Brain pericyte (primary cell): ENCODE measurements at regions not wholly inside any gene's neighbourhood (a gene's known extent, or its start where the extent isn't known, plus 50 kb on each side); places are given as distances from the start of the nearest gene placed in this dataset.
A peak's percentile ranks its signal among the peaks of the same experiment; 100 is the strongest.
"Not testable (repeated sequence)": the region's sequence is repeated elsewhere in the genome, so short reads cannot be mapped to it uniquely, and the experiment has no call there.

ENCODE experiments used
- DNase-seq: peaks from one replicate; pipeline ENCODE4 v3.0.0-alpha.2; 2012; ENCODE audit warnings: low read depth, low spot score

DNA sequence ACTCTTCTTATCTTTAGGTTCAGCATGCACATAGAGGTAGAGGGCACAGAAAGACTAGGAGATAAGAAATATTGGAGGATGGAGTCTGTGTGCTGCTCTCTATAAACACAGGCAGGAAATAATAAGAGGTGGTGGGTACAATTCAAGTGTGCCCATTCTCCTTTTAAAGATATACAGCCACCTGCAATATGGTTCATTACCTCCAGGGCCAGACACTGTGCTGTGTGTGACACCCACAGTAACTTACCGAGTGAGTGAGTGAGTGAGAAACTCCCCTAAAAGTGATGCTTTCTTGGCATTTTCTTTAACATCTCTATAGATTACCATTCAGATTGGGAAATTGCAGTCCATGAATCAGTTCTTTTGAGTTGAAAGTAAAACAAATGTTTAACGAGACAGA lies 311.8 kb upstream of the KCNN2 start:
- DNase-seq = no peak

DNA sequence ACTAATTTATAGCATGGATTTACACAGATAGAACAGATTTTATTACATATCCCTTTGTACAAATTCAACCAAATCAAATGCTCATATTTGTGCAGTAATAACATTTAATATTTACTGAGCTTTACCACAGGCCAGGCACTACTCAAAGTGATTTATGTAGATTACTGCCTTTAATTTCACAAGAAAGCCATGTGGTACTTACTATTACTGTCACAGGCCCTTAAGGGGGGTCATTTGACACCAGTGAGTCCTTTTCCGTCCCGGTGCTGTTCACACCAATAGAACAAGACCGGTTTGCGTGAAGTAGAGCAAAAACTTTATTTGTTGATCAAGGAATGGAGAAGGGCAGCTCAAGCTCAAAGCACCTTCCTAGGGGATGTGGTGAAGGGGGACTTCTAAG lies 308.5 kb upstream of the KCNN2 start:
- no peak for DNase-seq

DNA sequence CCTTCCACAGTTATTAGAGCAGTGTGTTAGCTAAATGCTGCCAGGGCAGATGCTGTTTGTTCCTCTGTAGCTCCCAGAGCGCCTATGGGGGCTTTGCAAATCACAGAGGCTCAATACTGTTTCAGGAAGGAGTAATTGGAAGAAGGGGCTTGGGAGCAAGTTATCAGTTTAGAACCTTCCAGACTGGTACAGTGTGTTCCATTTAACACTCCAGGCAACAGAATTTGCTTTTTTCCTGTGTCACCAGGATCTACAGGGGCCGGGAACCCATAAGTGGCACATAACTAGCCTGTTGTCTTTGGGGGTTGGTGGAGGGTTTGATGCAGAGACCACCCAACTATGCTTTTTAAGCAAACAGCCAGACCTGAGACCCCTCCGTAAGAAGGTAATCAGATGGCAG lies 307.3 kb upstream of the KCNN2 start:
- DNase-seq = no peak

DNA sequence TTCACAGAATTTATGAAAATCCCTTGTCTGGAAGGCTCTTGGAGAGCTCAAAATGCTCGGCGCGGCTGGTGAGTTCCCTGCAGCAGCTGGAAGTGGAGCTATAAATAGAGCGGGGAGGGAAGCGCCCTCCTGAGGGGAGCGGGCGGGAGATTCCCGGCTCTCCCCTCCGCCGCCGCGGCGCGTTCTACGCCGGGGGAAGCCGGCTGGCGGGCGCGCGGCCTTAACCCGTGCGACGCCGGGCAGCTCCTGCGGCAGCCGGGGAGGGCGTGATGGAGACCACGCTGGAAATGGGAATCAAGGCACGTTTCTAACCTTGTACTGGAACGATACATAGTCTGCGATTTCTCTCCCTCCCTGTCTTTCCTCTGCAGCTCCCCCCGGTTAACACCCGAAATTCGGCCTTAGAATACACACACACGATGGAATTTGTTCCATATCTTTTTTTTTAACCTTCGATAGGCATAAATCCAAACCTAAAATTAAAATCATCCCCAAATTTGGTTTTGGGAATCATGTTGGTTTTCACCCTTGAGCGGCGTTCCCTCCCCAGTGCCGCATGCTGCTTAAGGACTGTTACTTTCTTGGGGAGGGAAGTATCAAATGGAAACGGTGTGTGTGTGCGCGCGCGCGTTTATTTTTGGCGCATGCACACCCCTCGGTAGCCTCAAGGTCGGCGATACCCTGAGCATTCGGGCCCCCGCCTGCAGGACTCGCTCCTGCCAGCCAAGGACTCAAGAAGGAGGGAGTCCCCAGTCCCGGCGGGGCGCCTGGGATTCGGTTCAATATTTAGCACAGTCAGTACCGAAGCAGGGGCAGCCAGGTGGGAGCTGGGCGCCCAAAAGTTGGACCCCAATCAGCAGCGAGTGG lies 306.3 kb upstream of the KCNN2 start:
- peak; percentile 18 for DNase-seq

DNA sequence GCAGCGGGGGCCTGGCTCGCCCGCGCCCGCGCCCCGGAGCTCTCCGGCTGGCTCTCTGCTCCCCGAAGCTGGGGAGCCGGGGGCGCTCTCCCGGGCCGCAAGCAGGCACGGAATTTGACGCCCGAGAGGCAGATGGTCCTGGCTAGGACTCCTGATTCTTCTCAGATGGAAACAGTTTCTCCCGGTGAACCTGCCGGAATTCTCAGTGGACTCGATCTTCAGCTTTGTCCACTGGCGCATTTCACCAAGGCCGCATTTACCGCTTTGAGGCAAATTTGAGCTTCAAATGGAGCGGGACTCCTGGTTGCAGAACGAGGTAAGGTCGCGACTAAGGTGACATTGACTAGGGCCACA lies 305.7 kb upstream of the KCNN2 start:
- DNase-seq = no peak

DNA sequence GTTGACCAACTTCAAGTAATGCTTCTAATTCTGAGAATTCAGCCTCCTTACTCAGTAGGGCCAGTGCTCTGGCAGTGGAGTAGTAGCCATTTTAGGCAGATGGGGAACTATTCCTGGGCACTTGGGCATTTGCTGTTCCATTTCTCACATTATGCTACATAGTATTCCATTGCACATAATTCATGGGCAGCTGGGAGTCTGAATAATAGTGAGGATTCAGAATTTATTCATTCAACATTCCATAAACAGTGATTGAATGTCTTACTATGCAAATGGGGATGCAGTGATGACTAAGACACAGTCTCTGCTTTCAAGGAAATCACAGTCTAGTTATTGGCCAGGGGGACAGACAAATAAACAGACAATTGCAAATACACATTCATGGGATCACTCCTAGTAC lies 301.0 kb upstream of the KCNN2 start:
- no peak for DNase-seq

DNA sequence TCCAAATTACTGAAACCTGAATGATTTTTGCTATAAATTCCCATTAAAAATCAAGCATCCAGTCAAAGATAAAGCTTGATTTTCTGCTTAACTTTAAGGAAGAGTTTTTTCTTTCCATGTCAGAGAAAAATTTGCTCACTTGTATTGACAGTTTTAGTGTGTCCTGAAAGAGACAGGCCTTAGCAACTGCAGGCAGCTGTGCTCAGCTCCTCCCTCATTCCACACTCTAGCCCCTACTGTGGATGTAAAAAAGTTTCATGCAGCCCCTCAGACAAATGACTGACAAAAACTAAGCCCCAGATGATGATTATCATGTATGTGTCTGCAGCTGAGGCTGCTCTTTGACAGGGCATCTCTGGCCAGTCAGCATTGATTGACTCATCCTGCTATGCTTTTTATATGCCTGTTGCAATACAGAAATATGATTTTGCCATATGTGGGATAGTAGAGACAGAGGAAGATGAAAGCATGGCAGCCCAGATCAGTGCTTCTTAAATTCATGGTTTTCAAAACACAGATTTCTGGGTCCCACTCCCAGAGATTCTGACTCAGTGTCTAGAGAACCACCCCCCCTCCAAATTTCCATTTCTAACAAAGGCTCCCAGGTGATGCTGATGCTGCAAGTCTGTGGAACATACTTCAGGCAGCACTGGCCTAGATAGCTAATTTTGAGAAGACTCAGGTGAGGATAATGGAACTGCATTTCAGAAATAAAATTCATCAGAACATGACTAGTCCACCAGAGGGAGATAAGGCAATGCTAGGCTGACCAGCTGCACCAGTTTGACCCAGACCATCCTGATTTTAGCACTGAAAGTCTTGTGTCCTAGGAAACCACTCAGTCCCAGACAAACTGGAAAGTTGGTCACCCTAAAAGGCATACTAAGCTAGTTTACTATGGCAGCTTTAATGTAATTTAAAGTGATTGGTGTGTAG lies 298.7 kb upstream of the KCNN2 start:
- DNase-seq = no peak

DNA sequence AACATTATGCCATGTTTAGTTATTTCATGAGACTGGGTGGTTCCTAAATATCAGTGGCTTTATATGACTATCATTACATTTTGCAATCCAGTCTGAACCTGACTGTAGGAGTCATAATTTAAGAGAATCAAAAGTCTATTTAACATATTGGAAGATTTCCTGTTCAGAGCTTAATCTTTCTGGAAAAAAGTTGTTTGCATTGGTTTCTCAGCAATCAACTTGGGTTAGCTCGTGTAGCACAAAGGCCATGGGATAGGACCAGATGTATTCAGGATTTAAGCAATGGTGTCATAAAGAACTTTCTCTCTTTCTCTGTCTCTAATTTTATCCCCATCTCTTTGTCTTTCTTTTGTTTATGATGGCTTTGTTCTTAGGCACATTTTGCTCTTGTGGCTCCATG lies 296.0 kb upstream of the KCNN2 start:
- no peak for DNase-seq

DNA sequence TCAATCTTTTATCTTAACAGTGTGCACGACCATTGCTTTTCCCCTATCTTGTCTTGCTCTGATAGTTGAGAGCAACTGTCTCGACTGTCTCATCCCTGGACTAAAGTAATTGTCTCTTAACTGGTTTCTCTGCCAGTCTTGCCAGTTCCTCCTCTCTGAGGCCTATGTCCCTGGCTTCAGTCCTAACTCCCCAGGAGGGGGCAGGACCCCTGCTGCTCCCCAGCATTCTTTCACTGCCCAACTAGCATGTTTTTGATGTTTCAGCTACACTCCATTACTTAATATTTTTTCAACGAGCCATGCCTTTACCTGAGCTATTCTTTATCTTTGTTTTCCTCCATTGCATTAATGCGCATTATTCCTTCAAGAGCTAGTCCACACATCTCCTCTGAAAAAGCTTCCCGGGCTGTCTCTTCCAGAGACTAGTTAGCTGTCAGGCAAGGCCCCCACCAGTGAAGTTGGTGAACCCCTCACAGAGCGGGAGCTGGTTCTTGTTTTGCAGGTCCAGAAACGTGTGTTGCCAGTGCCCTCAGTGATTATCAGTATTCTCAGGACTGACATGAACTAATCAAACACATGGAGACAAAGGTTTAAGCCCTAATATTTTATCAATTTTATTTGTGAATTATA lies 291.7 kb upstream of the KCNN2 start:
- no peak for DNase-seq

DNA sequence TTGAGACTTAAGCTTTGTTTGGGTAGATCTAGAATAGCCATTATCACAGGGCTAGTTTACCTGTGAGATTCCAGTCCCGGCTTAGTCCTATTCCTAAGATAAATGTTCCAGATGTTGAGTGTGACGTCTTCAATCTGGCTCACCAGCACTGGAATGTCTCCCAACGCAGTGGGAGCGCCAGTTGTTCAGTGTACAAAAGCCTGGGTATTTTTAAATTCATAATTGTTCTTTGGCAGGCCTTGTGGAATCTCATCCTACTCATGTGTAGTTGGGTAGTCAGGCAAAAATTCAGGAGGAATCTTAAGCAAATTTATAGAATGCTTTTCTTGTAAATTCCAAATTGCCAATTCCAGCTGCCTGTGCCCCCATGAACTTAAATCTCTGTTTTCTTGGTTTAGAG lies 272.6 kb upstream of the KCNN2 start:
- DNase-seq = no peak

DNA sequence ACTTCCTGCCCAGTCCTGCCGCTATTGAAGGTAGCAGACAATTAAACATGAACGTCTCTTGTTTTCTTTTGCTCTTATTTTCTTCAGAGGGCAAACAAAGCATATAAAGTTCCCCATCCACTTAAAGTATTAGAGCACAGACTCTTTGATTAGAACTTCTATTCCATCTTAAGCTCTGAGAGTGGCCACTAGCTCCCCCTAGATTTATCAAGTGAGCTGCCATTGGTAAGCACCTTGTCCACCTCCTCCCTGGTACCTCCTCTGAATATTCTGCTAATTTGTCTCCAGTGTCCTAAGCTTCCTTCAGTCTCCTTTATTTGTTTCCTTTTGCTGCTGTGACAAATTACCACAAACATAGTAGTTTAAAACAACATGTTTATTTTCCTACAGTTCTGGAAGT lies 264.3 kb upstream of the KCNN2 start:
- DNase-seq = no peak

DNA sequence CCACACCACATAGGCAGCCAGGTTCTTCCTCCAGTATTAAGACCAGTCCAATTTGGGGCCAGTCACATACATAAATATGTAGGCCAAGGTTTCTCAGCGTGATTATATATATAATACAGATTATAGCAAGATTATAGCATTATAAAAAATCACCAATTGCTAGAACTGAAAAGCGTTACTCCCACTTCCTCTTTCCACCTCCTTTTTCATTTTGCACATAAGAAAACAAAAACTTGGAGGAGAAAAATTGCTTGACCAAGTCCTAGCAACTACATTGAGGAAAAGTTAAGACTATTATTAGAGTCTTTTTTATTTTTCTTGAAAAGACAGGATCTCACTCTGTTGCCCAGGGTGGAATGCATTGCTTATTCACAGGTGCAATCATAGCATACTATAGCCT lies 262.7 kb upstream of the KCNN2 start:
- no peak for DNase-seq

DNA sequence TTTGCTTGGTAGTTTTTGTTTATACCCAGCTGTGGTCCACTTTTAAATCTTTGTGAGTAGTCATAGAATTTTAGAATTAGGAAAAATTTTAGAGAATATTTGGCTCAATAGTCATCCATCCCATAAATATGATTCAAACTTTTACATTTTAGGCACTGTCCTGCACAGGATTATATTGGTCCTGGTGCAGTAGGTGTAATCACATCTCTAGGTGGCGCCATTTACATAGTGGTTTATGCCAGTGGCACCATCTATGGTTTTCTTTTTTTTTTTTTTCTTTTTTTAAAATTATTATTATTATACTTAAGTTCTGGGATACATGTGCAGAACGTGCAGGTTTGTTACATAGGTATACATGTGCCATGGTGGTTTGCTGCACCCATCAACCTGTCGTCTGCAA lies 260.7 kb upstream of the KCNN2 start:
- no peak for DNase-seq

DNA sequence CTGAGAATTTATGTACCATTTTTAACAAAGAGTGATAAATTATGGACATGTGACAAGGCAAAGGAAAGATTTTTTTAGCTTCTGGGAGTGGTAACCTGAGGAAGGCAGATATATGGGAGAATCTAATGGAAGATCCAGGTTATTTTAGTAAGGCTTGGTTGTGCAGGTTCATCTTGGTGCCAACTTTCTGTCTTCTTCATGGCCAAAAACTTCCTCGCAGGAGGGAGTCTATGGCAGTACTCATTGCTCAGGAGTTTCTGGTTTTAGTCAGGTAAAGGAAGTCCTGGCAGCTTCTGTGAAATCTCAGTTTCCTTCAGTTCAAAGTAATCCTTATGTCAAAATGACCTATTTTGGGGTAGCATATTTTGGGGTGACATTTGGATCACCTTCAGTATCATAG lies 248.3 kb upstream of the KCNN2 start:
- DNase-seq = no peak

DNA sequence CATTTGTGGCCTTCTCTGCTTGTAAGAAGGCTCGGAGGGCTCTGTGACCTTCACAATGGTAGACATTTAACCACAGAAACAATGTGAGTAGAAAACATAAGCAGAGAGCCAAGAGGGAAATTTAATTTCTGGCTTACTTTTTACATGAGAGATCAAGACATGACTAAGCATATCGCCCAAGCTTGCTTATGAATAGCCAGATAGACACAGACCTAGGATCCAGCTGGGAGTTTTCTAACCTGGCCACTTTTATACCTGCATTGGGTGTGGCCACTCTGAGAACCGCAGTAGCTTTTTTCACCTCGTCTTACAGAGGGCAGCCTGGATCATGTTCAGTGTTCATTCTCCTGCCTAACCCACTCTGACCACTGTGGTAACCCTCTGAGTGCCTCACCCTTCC lies 244.9 kb upstream of the KCNN2 start:
- DNase-seq = no peak

DNA sequence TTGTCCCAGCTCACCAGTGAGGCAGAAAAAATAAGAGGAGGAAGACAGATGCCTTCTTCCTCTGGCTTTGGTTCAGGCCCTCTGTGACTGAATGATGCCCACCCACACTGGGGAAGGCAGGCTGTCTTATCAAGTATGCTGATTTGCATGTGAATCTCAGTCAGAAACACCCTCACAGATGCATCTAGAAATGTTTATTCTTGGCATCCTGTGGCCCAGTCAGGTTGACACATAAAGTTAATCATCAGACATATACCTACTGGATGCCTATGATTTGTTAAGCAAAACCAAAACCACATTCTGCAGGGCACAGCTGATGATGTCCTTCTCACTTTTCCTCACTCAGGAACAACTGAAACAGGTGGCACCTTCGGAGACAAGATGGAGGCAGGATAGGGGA lies 243.4 kb upstream of the KCNN2 start:
- DNase-seq = no peak

DNA sequence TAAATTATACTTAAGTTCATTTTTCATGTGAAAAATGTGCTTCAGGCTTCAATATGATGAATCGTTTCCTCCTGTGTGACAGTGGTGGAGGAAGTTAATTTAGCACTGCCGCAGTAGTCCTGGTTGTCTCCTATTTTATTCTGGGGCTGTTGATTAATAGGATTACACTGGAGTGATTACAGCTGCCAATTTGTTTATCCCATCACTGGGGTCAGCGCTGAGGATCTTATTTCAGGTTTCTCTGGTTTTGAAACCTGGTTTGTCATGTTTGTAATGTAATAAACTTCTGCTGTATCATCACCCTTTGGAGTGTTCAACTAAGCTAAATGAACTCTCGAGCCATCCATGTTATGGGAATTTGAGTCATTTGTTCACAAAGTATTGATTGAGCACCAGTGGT lies 241.7 kb upstream of the KCNN2 start:
- DNase-seq = no peak

DNA sequence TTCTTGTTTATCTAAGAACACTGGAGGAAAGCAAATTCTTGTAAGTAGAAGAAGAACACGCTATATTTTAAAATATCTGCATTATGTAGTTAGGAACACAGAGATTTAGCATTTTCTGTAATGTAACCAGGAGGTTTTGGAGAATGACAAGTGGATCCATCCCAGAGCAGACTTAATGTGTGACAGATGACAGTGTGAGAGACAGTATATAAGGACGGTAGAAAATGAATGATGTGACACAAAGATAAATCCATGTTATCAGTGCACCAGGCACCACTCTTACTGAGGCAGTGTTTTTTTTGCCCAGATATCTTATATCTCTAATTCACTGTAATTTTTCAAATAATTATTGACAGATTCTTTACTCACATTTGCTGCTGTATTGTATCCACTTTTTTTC lies 239.0 kb upstream of the KCNN2 start:
- no peak for DNase-seq

DNA sequence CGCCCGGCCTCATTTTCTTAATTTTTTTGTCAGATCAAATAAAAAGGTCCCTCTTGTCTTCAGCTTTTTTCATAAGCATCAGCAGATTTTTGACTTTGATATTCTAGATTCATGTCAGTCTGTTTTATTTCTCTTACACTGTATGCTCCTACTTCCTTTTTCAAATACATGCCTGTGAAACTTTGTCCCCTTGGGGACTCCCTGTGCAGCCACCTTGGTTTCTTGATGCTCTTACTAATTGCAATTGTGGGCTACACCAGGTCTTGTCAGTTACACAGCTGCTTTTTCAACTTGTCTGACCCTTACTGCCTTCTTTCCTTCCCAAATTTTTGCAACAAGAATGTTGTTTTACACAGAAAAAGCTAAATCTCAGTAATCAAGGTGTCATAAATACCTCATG lies 238.2 kb upstream of the KCNN2 start:
- no peak for DNase-seq

DNA sequence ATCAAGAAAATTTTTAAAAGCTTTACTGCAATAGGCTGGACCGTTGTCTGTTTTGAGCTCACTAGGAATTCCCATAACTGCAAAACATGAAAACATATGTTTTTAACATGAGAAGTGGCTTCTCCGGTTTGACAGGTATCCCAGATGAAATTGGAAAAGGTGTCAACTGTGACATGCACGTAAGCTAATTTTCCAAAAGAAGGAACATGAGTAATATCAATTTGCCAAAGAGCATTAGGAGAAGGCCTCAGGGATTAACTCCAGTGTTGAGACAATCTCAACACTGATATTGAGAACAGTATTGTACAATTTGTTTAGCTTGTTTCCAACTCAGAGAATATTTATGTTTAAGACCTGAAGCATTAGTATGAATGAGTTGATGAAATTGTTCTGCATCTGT lies 215.5 kb upstream of the KCNN2 start:
- no peak for DNase-seq

DNA sequence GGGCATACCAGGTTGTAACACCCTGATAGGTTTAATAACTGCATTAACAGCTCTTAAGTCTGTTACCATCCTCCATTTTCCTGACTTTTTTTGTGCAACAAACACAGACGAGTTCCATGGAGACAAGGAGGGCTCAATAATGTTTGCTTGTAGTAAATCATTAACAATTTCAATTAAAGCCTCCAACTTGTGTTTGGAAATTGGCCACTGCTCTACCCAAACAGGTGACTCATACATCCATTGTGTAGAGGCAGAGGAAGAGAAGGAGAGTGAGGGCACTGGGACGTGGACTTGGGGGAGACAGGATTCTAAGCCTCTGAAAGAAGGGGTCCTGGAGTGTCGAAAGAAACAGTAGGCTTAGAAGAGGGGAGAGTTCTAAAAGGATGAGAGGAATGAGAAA lies 213.6 kb upstream of the KCNN2 start:
- no peak for DNase-seq

DNA sequence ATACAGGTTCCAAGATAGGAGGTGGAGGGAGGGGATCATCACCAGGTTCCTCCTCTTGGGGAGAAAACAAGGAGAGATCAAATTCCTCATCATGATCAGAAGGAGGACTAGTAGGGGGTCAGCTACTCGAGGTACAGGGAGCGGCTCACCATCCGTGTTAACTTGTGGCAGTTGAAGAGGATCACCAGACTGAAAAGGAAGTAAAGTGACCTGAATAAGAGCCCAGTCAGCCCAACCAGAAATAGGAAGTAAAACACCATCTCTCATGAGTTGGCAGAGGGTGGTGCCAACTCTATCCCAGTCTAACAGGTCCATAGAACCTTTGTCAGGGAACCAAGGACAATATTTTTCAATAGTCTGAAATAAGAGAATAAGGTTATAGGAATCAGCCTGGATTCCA lies 213.1 kb upstream of the KCNN2 start:
- DNase-seq = not testable (repeated sequence)
